Smooth muscle cell (in vitro differentiated cells): ENCODE measurements at regions not wholly inside any gene's neighbourhood (a gene's known extent, or its start where the extent isn't known, plus 50 kb on each side); places are given as distances from the start of the nearest gene placed in this dataset.

Experiments used
- DNase-seq: peaks from one replicate; lab custom pipeline; 2025; ENCODE audit not compliant: unreplicated experiment; lab: John Stamatoyannopoulos, UW
- H2AFZ ChIP-seq: fragments of 200-600 bp; sonication (generic); 2 replicates; pipeline ENCODE4 v1.6.0; 2016; ENCODE audit warnings: antibody characterized with exemption, low read depth, mild to moderate bottlenecking
- H3F3A ChIP-seq: fragments of 200-600 bp; sonication (generic); 2 replicates; pipeline ENCODE4 v1.6.0; 2017; ENCODE audit warnings: antibody characterized with exemption, low read depth
- H3K27ac ChIP-seq: fragments of 200-600 bp; sonication (generic); 2 replicates; pipeline ENCODE4 v1.5.1; 2016; ENCODE audit warnings: low read depth, mild to moderate bottlenecking
- H3K27me3 ChIP-seq: fragments of 200-600 bp; sonication (generic); 2 replicates; pipeline ENCODE4 v1.6.1; 2016; ENCODE audit warnings: low read depth, mild to moderate bottlenecking
- H3K36me3 ChIP-seq: fragments of 200-600 bp; sonication (generic); 2 replicates; pipeline ENCODE4 v1.5.1; 2016; ENCODE audit warnings: low read depth
- H3K4me1 ChIP-seq: fragments of 200-600 bp; sonication (generic); 2 replicates; pipeline ENCODE4 v1.5.1; 2016; ENCODE audit warnings: low read depth
- H3K4me2 ChIP-seq: fragments of 200-600 bp; sonication (generic); 2 replicates; pipeline ENCODE4 v1.6.0; 2016; ENCODE audit warnings: mild to moderate bottlenecking
- H3K4me3 ChIP-seq: fragments of 200-600 bp; sonication (generic); 2 replicates; pipeline ENCODE4 v1.5.1; 2016; ENCODE audit warnings: mild to moderate bottlenecking
- H3K79me2 ChIP-seq: fragments of 200-600 bp; sonication (generic); 2 replicates; pipeline ENCODE4 v1.6.0; 2016; ENCODE audit warnings: low read depth, mild to moderate bottlenecking
- H3K9ac ChIP-seq: fragments of 200-600 bp; sonication (generic); 2 replicates; pipeline ENCODE4 v1.6.0; 2016; ENCODE audit warnings: low read depth
- H3K9me3 ChIP-seq: fragments of 200-600 bp; sonication (generic); replicated peaks from 2 replicates; pipeline ENCODE4 v1.5.1; 2016; ENCODE audit warnings: low read depth
- H4K20me1 ChIP-seq: fragments of 200-600 bp; sonication (generic); 2 replicates; pipeline ENCODE4 v1.6.0; 2016; ENCODE audit warnings: low read depth
- CTCF ChIP-seq: fragments of 200-600 bp; sonication (generic); IDR thresholded peaks from 2 replicates; pipeline ENCODE4 v1.5.1; 2017; ENCODE audit warnings: borderline replicate concordance, mild to moderate bottlenecking, antibody characterized with exemption; ENCODE audit not compliant: insufficient read depth, poor library complexity, severe bottlenecking
- WGBS: methylation state at CpG from one replicate; pipeline ENCODE4 v1.1.7; 2016; ENCODE audit warnings: low lambda C conversion rate; 5-methylcytosine and 5-hydroxymethylcytosine counted together

- no peaks in the 10 kb centered on the region for H3F3A ChIP-seq
- peak overlapping the region; percentile 76 for H3K4me3 ChIP-seq
- H4K20me1 ChIP-seq = peaks cover 41% of the 10 kb centered on the region
- H3K79me2 ChIP-seq = peaks cover 48% of the 10 kb centered on the region
- H3K9ac ChIP-seq = peak overlapping the region; percentile 80
- no peaks in the 10 kb centered on the region for H3K27me3 ChIP-seq
- peak; percentile 48 for DNase-seq
- no peaks in the 10 kb centered on the region for H3K9me3 ChIP-seq
- H3K27ac ChIP-seq = peak overlapping the region; percentile 66
- H3K4me2 ChIP-seq = peak overlapping the region; percentile 93
- no peaks in the 10 kb centered on the region for H3K36me3 ChIP-seq
- WGBS = under 1% methylated on average over 44 of the region's 52 CpGs
- TF ChIP-seq CTCF = no peak
- H3K4me1 ChIP-seq = peaks cover 8% of the 10 kb centered on the region
- H2AFZ ChIP-seq = peak overlapping the region; percentile 94
These were observed 82.2 kb downstream of the CHRNA1 start for GRCh38 chr2:174682007-174682577.

GRCh38 chr2:174681099-174682006, 82.9 kb downstream of the CHRNA1 start:
- Histone ChIP-seq H3K36me3 (no peaks in the 10 kb centered on the region), H3K9ac (peak overlapping the region; percentile 80), H3K79me2 (peaks cover 55% of the 10 kb centered on the region), H2AFZ (peak overlapping the region; percentile 94), H3K4me3 (peak overlapping the region; percentile 76), H3F3A (no peaks in the 10 kb centered on the region), H3K9me3 (no peaks in the 10 kb centered on the region), H3K4me2 (peak overlapping the region; percentile 93), H3K4me1 (peaks cover 8% of the 10 kb centered on the region), H3K27me3 (no peaks in the 10 kb centered on the region), H4K20me1 (peaks cover 49% of the 10 kb centered on the region), H3K27ac (peak overlapping the region; percentile 66)
- no peak for DNase-seq
- WGBS = 36% methylated on average over 18 of the region's 18 CpGs
- no peak for TF ChIP-seq CTCF

GRCh38 chr2:174680221-174680620, 82.6 kb upstream of the WIPF1 start:
- H4K20me1 ChIP-seq = peaks cover 50% of the 10 kb centered on the region

More at GRCh38 chr2:174680221-174680620, 82.6 kb upstream of the WIPF1 start:
- H3K27ac ChIP-seq = no peak overlapping the region
- no peak for TF ChIP-seq CTCF
- no peaks in the 10 kb centered on the region for H3K9me3 ChIP-seq
- H3K4me2 ChIP-seq = no peak overlapping the region
- H3K27me3 ChIP-seq = no peaks in the 10 kb centered on the region
- H2AFZ ChIP-seq = no peak overlapping the region
- no peak for DNase-seq
- peaks cover 65% of the 10 kb centered on the region for H3K79me2 ChIP-seq
- peaks cover 3% of the 10 kb centered on the region for H3K36me3 ChIP-seq
- H3K4me1 ChIP-seq = peaks cover 8% of the 10 kb centered on the region
- H3K9ac ChIP-seq = no peak overlapping the region
- H3F3A ChIP-seq = no peaks in the 10 kb centered on the region
- no peak overlapping the region for H3K4me3 ChIP-seq
- WGBS = 53% methylated on average over 2 of the region's 2 CpGs
